K562 (cell line): ENCODE measurements at regions not wholly inside any gene's neighbourhood (a gene's known extent, or its start where the extent isn't known, plus 50 kb on each side); places are given as distances from the start of the nearest gene placed in this dataset.

ENCODE experiments used
- CHD2 ChIP-seq: IDR thresholded peaks from 2 replicates; pipeline ENCODE4 v1.6.1; 2011; ENCODE audit warnings: low read depth, low read length
- CREB3 ChIP-seq: fragments of 450-650 bp; conservative IDR thresholded peaks from 2 replicates; pipeline ENCODE4 v1.6.1; 2016; ENCODE audit warnings: missing genetic modification characterization, low read depth, mild to moderate bottlenecking, missing compliant biosample characterization, moderate library complexity
- CTCF ChIP-seq, 3 experiments: IDR thresholded peaks in 2 of 3; conservative IDR thresholded peaks in 1 of 3; 2 replicates each; pipeline ENCODE4 v1.5.1; 2011 to 2012; ENCODE audit warnings: low read length in 3 of 3, mild to moderate bottlenecking in 3 of 3, control low read depth in 2 of 3, improper control_type of control experiment in 1 of 3, inconsistent platforms in 1 of 3, low read depth in 1 of 3, mixed read lengths in 1 of 3, moderate library complexity in 1 of 3; ENCODE audit not compliant: insufficient read depth in 2 of 3
- KAT2B ChIP-seq: IDR thresholded peaks from one replicate; pipeline ENCODE4 v1.6.1; 2012; ENCODE audit warnings: low read depth, mild to moderate bottlenecking, control low read depth, inconsistent platforms, low read length, moderate library complexity
- KDM1A ChIP-seq, 2 experiments: fragments of 450-650 bp; IDR thresholded peaks; 2 replicates each; pipeline ENCODE4 v1.6.1; 2016; ENCODE audit warnings: mild to moderate bottlenecking in 2 of 2
- KLF13 ChIP-seq: fragments of 450-650 bp; IDR thresholded peaks from 2 replicates; pipeline ENCODE4 v1.6.1; 2016; ENCODE audit warnings: missing genetic modification characterization, low read depth, mild to moderate bottlenecking, missing compliant biosample characterization, moderate library complexity, borderline replicate concordance
- MED1 ChIP-seq: sonication (generic); formaldehyde crosslinking; IDR thresholded peaks from 2 replicates; pipeline ENCODE4 v1.8.1; 2023; ENCODE audit warnings: missing genetic modification reagents, borderline replicate concordance
- NFYB ChIP-seq: IDR thresholded peaks from 2 replicates; pipeline ENCODE4 v1.6.1; 2011; ENCODE audit warnings: mild to moderate bottlenecking, moderate library complexity; ENCODE audit not compliant: insufficient read length; ENCODE audit errors: extremely low read depth
- SIN3A ChIP-seq, 2 experiments: fragments of 150-350 bp in 1 of 2; IDR thresholded peaks; 2 replicates each; pipeline ENCODE4 v1.6.1; 2011 to 2016; ENCODE audit warnings: borderline replicate concordance in 2 of 2, low read depth in 2 of 2, low read length in 2 of 2, mild to moderate bottlenecking in 2 of 2, moderate library complexity in 2 of 2; ENCODE audit not compliant: control insufficient read depth in 1 of 2
- TCFL5 ChIP-seq: fragments of 250-450 bp; sonication (Bioruptor Pico); conservative IDR thresholded peaks from 2 replicates; pipeline ENCODE4 v1.6.1; 2021; ENCODE audit warnings: mild to moderate bottlenecking, moderate library complexity, matching md5 sums
- ZNF696 ChIP-seq: fragments of 250-450 bp; sonication (Bioruptor Pico); conservative IDR thresholded peaks from 2 replicates; pipeline ENCODE4 v1.4.0; 2020; ENCODE audit warnings: mild to moderate bottlenecking, moderate library complexity

GRCh38 chr16:17589898-17590297 is 119.1 kb upstream of the XYLT1 start:
- no peak for TF ChIP-seq MED1 (CRISPR knock-in tag)
- TF ChIP-seq CREB3 (tag), result no peak
- no peak for TF ChIP-seq CTCF (IDR thresholded peaks at IDR 0.05 in 2 of 3, conservative IDR thresholded peaks at IDR 0.05 in 1 of 3; ENCODE audit: insufficient read depth in 2 of 3, low read depth in 1 of 3, low read length in 3 of 3)
- TF ChIP-seq CHD2, result no peak
- TF ChIP-seq KLF13 (tag), result no peak
- no peak for TF ChIP-seq NFYB
- no peak for TF ChIP-seq ZNF696 (CRISPR knock-in tag)
- TF ChIP-seq SIN3A (IDR thresholded peaks at IDR 0.05; ENCODE audit: borderline replicate concordance in 2 of 2, control insufficient read depth in 1 of 2, low read depth in 2 of 2, low read length in 2 of 2), result no peak
- no peak for TF ChIP-seq TCFL5 (CRISPR knock-in tag)
- TF ChIP-seq KDM1A (IDR thresholded peaks at IDR 0.05), result no peak
- TF ChIP-seq KAT2B, result no peak
